ENCODE measurements at regions not wholly inside any gene's neighbourhood (a gene's known extent, or its start where the extent isn't known, plus 50 kb on each side); places are given as distances from the start of the nearest gene placed in this dataset.
"Not testable (repeated sequence)": the region's sequence is repeated elsewhere in the genome, so short reads cannot be mapped to it uniquely, and the experiment has no call there.

DNA sequence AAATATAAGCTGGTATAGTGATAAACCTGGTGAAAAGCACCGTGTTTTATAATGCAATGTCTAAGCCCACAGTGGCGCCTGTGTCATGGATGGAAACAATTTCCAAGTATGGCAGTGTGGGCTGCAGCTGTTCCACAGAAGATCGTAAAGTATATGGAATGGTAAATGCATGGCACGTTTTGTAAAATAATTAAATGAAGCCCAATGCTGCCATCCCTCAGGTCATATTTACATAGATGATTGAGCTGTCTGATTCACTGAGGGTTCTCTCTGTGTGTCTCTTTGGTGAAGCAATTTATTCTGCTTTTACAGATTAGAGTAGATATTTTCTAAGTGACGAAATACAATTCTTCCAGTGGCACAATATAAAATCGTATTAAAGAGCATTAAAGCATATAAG, 164.8 kb downstream of the ASMT start:
- no peak for DNase-seq

DNA sequence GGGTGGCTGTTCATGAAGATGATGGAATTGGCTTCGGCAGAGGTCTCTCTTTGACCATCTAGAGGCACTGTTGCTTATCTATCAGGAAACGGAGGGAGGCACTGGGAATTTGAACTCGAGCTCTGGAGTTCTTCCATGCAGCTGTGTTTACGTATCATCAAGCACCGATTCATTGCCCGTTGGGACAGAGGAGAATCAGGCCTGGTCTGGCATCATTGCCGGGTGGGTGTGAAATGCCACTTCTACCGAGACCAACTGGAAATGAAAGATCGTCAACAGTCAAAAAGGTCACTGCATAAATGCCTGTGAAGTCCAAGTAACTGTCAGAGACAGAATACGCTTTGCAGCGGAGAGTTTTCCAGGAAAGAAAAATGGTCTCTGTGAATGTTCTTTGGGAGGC, 166.9 kb downstream of the ASMT start:
- DNase-seq, result no peak

DNA sequence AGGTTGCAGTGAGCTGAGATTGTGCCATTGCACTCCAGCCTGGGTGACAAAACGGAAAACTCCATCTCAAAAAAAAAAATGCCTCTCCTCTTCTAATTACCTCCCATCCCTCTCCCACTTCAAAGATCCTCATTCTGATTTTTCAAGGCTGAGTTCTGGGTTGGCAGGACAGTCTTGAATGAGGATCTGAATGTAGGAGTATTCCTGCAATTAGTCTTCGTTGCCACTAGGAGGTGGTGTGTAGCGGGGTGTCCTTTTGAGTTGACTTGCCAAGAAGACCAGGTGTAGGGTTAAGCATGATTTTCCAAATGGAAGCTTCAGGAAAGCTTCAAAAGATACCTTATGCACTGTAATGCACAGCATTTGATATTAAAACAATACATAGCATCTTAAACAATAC, 169.9 kb downstream of the ASMT start:
- DNase-seq, result no peak

DNA sequence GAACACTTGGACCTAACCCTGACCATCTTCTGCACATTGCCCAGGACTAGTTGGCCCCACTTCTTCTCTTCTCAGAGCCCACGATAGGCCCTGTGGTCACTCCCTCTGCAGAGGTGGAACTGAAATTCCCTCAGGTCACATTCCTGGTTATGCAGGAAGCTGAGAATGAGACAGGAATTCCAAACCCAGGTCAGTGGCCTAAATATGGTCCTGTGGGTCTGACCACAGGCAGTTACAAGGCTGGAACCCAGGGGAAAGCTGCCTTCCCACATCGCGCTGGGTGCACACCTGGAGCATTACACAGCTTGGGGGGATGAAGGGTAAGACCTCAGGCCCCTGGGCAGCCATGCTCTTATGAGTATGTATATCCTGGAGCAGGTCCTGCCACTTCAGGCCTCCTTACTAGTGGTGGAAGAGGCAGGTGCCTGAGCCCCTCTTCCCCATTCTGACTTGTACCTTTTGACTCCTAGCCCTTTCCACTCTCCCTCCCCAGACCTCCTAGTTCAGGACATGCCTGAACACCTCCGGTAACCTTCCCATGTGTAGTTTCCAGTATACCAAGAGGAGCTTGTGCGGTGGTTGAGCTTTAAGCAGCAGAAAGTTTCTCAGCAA, 173.5 kb downstream of the ASMT start:
- DNase-seq, result no peak

DNA sequence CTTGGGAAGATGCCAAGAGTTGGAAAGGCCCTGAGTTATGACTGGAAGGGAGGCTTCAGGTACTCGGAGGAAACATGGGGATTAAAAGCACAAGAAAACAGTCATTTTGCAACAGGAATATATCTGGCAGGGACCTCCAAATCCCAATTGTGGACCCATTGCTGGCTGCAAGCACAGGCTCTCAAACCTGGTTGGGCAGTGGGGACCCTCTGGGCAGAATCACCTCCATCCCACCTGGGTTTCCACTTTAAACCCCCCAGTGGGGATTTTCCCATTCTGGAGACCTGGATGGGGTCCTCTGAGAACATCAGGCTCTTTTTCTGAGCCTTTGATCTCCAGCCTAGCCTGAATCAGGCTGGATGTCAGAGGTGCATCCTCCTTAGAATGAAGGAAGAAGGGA, 177.8 kb downstream of the ASMT start:
- DNase-seq, result no peak

DNA sequence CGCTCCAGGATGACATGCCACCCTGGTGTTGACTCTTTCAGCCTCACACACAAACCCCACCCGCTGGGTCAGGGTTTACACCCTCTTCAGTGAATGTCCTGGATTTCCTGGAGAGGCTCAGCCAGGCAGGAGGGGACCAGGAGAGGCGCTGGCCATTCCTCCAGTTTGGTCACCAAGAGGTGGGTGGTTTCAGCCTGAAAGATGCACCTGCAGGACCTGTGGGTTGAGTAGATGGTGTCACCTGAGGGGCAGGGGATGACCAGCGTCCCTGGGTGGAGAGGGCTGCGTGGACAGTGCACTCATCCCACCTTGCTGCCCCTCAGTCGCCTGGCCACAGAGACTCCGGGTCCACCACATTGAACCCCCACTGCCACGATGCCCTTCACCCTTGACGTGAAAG, 179.7 kb downstream of the ASMT start:
- DNase-seq, result no peak

DNA sequence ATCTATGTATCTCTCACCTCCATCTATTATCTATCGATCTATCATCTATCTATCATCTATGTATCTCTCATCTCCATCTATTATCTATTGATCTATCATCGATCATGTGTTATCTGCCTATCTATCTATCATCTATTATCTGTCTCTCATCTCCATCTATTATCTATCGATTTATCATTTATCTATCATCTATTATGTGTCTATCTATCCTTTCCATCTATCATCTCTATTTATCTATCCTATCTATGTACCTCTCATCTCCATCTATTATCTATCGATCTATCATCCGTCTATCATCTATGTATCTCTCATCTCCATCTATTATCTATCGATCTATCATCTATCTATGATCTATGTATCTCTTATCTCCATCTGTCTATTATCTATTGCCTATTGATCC, 188.1 kb downstream of the ASMT start:
- no peak for DNase-seq

DNA sequence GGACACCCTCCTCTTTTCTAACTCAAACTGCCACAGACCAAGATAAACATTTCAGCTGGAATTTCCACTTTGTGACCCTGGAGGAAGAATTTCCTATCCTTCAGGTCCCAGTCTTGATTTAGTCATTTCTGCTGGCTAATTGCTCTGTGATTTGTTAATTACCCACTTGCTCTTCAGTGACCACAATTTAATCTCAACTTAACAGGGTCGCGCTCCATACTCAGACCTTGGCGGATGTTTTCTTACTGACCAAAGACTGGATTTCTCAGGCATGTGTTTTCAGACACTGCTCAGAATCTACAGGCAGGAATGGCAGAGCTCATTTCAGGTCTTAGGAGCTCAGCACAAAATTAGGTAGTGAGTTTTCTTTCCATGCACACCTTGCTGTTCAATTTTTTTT, 188.9 kb downstream of the ASMT start:
- no peak for DNase-seq

DNA sequence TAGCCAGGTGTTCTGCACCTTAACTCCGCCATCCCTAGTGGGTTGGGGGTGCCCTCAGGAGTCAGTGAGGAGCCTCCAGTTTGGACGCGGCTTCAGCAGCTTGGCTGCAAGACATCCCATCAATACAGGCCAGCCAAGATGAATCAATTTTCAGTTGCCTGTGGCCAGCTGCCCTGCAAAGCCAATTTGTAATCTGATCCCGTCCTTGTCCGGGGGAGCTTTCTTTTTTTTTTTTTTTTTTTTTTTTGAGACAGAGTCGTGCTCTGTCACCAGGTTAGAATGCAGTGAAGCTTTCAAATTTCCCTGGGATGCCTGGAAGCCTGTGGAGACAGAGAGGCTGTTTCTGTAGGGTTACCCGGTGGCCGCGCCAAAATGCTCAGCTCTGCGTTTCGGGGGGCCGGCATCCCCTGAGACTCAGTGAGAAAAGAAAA, 192.5 kb downstream of the ASMT start:
- peak; percentile 12 for DNase-seq

DNA sequence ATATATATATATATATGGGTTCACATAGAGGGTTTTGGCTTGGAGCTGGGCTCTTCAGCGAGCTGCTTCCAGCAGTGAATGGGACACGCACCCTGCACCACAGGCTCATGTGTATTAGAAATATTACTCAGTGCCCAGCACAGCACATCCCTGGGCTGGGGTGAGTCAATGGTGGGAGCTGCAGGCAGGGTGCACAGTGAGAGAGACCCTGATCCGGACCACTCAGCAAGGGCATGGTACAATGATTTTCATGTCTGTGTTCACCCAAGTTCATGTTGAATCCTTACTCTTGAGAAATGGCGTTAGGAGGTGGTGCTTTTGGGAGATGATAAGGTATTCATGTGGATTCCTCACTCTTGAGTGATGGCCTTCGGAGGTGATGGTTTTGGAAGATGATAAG, 194.7 kb downstream of the ASMT start:
- DNase-seq, result no peak

DNA sequence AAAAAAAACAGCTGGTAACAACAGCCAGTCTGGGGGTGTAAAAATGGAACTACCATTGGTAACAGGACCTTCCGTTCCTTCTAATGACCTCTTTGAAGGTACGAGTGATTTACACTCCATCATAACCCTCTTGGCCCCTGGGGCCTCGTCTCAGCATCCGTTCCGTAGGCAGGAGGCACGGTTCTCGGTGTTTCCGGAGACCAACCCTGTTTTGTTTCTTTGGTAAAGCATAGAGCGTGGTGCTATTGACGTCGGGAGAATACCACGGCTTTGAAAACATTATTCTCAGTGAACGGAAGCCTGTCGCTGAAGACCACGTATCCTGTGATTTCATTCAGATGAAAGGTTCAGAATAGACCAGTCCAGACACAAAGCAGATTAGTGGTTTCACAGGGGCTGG, 198.9 kb downstream of the ASMT start:
- DNase-seq, result no peak

DNA sequence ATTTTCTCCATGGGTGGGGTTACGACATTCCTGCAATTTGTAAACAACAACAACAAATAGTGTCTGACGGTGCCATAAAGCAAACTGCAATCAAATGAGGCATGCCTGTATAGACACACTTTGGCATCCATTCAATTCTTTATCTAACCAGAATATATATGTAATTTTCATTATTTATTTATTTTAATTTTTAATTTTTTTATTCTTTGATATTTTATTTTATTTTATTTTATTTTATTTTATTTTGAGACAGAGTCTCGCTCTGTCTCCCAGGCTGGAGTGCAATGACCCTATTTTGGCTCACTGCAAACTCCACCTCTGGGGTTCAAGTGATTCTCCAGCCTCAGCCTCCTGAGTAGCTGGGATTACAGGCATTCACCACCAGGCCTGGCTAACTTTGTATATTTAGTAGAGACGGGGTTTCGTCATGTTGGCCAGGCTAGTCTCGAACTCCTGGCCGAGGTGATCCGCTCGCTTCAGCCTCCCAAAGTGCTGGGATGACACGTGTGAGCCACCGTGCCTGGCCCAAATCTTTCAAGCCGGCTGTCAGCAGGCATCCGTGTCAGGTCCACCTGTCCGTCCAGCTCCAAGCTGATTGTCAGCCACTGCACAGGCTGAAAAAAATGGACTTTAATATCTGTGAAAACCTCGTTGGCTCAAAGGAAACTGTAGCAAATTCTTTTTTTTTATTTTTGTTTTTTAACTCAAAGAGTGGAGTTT, 200.8 kb downstream of the ASMT start:
- no peak for DNase-seq

DNA sequence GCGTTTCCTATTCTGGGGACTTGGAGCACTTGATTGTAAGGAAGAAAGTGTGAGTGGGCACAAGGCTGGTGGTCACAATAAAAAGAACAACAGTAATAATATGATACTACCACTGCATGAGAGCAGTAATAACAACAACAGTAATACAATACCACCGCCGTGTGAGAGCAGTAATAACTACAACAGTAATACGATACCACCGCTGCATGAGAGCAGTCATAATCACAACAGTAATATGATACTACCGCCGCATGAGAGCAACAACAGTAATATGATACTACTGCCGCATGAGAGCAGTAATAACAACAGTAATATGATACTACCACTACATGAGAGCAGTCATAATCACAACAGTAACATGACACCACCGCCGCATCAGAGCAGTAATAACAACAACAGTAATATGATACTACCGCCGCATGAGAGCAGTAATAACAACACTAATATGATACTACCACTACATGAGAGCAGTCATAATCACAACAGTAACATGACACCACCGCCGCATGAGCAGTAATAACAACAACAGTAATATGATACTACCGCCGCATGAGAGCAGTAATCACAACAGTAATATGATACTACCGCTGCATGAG, 201.6 kb downstream of the ASMT start:
- not testable (repeated sequence) for DNase-seq

DNA sequence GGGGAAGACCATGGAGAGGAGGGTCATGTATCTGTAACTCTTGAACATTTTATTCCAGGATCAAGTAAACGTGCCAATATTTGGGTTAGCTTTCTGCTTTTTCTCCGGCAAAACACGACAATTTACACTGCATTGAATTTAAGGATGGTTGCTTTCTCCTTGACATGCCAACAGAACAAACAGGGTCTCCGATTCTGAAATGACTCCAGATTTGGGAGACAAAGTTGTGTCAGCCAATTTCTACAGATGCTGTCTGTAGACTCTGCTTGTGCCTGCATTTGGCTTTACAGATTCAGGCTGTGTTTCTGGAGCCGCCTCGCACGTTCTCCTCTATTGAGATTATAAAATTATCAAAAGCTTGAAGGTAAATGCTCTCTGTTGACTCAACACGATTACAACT, 207.0 kb downstream of the ASMT start:
- DNase-seq, result no peak

DNA sequence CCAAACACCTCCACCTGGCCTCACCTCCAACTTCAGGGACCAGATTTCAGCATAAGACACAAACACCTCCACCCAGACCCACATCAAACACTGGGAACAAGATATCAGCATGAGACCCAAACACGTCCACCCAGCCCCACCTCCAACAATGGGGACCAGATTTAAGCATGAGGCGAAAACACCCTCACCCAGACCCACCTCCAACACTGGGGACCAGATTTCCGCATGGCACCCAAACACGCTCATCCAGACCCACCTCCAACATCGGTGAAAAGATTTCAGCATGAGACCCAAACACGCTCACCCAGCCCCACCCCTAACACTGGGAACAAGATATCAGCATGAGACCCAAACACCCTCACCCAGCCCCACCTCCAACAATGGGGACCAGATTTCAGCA, 210.0 kb downstream of the ASMT start:
- no peak for DNase-seq

DNA sequence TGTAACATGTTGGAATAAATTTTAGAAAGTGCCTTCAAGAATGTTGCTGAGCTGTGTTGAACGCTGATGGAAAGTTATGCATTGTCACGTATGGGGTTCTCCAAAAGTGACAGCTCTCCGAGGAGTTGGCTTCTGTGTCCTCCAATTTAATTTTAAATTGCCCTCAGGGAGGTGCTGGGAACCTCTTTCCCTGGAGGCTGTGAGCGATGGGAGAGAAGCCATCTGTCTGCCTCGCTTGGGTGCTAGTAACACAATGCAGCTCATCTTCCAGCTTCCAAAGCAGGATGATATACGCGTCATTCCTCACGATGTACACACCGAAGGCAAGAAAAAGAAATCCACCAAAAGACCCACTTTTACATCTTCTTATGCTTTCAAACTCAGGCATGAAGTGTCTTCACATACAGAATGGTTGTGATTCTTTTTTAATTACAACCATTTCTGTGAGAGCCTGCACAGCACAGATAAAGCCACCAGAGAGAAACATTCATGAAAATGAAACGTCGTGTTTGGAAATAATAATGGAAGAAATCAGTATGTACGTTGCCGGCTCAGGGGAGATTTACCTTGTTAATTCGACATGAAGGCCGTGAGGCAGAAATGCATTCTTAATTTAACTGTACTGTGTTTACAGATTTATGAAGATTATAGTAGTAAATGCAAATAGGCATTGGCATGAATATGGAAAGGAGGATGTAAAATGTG, 218.9 kb downstream of the ASMT start:
- no peak for DNase-seq

DNA sequence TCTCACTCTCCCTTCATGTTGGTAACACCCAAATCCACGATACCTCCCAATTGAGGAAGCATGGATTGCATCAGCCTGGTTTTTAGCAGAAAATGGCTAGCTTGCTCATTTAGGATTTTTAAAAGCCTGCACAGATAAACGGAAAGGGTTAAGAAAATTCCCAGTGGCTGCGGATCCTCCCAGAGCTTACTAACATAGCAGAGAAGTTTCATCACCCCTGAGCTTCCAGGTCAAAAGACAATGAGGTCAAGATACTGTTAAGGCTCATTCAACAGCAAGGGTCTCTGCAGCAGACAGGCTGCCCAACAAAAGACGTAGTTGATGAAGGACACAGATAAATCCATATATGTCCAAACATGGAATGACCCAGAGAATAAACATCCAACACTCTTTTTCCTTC, 220.2 kb downstream of the ASMT start:
- DNase-seq, result no peak

DNA sequence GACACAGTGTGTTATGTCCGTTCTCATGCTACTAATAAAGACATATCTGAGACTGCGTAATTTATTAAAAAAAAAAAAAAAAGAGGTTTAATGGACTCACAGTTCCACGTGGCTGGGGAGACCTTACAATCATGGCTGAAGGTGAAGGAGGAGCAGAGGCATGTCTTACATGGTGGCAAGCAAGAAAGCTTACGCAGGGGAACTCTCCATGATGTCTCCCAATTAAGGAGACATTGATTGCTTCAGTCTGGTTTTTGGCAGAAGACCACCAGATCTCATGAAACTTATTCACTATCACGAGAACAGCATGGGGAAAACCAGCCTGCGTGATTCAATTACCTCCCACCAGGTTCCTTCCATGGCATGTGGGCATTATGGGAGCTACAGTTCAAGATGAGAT, 221.8 kb downstream of the ASMT start:
- no peak for DNase-seq

DNA sequence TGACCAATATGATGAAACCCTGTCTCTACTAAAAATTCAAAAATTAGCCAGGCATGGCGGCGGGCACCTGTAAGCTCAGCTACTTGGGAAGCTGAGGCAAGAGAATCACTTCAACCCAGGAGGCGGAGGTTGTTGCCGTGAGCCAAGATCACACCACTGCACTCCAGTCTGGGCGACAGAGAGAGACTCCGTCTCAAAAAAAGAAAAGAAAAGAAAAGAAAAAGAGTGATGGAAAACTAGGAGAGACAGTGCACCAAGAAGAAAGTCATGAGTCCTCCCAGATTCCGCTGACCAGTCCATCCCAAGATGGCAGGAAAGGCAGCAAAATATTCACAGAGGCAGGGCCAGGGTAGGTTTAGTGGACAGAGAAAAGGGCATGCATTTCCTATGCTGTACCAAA, 226.9 kb downstream of the ASMT start:
- DNase-seq, result no peak

DNA sequence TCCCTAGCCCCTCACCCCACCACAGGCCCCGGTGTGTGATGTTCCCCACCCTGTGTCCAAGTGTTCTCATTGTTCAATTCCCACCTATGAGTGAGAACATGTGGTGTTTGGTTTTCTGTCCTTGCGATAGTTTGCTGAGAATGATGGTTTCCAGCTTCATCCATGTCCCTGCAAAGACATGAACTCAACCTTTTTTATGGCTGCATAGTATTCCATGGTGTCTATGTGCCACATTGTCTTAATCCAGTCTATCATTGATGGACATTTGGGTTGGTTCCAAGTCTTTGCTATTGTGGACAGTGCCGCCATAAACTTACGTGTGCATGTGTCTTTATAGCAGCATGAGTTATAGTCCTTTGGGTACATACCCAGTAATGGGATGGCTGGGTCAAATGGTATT, 232.1 kb downstream of the ASMT start:
- not testable (repeated sequence) for DNase-seq

DNA sequence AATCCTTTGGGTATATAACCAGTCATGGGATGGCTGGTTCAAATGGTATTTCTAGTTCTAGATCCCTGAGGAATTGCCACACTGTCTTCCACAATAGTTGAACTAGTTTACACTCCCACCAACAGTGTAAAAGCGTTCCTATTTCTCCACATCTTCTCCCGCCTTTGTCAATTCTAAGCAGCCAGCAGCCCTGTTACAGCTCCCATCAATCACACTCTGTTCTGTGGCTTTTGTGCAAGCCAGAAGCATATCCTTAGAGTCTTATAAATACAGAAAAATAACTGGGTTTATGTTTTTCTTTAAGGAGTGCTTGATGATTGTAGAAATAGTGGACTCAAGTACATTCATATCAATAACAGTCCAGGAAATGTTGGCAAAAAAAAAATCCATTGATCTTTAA, 232.9 kb downstream of the ASMT start:
- DNase-seq, result not testable (repeated sequence)

DNA sequence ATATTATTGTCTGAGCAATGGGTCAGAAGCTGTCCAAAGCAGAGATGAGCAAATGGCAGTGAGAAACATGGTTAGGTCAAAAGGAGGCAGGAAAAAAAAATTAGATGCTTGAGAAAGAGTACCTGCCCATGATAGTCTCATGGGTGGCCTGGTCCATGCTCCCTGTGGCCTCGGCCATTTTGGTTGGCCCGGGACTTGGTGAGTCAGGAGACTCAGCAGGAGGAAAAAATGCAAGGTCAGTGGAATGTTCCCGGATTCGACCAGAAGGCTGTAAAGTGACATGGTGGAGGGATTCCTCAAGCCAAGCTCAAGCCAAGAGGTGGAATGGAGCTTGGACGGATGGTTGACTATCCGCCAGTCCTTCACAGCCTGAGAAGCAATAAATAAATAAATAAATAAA, 236.7 kb downstream of the ASMT start:
- DNase-seq, result no peak

DNA sequence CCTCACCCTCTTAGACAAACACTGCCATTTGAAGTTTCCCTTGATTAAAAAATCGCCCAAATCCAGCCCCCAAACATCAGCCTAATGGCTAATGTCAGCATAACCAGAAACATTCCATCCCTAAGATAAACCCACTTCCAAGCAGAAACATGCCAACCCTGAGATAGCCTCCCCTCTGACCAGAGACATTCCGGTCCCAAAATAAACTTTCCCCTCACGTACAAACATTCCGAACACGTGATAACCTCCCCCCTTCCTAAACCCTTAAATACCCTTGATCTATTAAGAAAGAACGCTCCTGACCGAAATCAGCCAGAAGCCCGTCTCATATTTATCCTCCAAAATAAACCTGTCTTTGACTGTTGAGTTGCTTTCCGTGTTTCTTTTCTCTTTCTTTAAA, 237.2 kb downstream of the ASMT start:
- DNase-seq, result no peak

DNA sequence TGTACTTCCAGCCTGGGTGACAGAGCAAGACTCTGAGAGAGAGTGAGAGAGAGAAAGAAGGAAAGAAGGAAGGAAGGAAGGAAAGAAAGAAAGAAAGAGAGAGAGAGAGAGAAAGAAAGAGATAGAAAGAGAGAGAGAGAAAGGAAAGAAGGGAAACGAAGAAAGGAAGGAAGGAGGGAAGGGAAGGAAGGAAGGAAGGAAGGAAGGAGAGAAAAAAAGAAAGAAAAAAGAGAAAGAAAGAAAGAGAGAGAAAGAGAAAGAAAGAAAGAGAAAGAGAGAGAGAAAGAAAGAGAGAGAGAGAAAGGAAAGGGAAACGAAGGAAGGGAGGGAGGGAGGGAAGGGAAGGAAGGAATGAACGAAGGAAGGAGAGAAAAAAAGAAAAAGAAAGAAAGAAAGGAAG, 238.6 kb downstream of the ASMT start:
- no peak for DNase-seq

All from DMS53 (cell line).